Esophagus muscularis mucosa (tissue), 4 donors: ENCODE measurements at regions not wholly inside any gene's neighbourhood (a gene's known extent, or its start where the extent isn't known, plus 50 kb on each side); places are given as distances from the start of the nearest gene placed in this dataset.

Experiments used
- EP300 ChIP-seq: sonication (generic); formaldehyde crosslinking; IDR thresholded peaks from one replicate; pipeline ENCODE4 v1.6.1; 2017; ENCODE audit warnings: antibody characterized with exemption
- POLR2A ChIP-seq: fragments of 450-650 bp; IDR thresholded peaks from one replicate; pipeline ENCODE4 v1.6.1; 2017; ENCODE audit warnings: antibody characterized with exemption, moderate library complexity, mild to moderate bottlenecking, low read depth
- POLR2AphosphoS5 ChIP-seq, 2 donors: sonication (generic); formaldehyde crosslinking; IDR thresholded peaks; one replicate each; pipeline ENCODE4 v1.6.1; 2017; ENCODE audit warnings: antibody characterized with exemption in 2 of 2
- TF ChIP-seq, protein P1 (sequence below), 3 experiments: fragments of 200-600 bp in 2 of 3; fragments of 450-650 bp in 1 of 3; sonication (generic) in 2 of 3; IDR thresholded peaks; one replicate each; pipeline ENCODE4 v1.5.1; 2017 to 2019; ENCODE audit warnings: antibody characterized with exemption in 3 of 3, mild to moderate bottlenecking in 2 of 3, moderate library complexity in 1 of 3

DNA sequence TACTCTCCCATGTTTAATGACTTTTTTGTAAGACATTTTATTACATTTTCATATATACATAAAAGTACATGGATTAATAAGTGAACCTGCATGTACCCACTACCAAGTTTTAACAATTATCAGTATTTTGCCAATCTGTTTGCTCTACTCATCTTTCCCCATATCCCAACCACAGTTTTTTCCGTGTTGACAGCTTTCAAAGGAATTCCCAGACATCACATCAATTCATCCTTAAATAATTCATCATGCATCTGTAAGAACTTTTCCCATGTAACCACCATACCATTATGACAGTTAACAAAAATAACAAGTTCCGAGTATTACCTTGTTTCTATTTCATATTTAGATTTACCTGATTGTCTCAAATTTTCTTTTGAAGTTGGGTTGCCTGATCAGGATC, 436.7 kb downstream of the PDCD6IP start:
- TF ChIP-seq, protein P1, sequence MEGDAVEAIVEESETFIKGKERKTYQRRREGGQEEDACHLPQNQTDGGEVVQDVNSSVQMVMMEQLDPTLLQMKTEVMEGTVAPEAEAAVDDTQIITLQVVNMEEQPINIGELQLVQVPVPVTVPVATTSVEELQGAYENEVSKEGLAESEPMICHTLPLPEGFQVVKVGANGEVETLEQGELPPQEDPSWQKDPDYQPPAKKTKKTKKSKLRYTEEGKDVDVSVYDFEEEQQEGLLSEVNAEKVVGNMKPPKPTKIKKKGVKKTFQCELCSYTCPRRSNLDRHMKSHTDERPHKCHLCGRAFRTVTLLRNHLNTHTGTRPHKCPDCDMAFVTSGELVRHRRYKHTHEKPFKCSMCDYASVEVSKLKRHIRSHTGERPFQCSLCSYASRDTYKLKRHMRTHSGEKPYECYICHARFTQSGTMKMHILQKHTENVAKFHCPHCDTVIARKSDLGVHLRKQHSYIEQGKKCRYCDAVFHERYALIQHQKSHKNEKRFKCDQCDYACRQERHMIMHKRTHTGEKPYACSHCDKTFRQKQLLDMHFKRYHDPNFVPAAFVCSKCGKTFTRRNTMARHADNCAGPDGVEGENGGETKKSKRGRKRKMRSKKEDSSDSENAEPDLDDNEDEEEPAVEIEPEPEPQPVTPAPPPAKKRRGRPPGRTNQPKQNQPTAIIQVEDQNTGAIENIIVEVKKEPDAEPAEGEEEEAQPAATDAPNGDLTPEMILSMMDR (IDR thresholded peaks at IDR 0.05), result no peak
- no peak for TF ChIP-seq POLR2AphosphoS5 (IDR thresholded peaks at IDR 0.05)
- no peak for TF ChIP-seq EP300
- no peak for TF ChIP-seq POLR2A
